ENCODE measurements at regions not wholly inside any gene's neighbourhood (a gene's known extent, or its start where the extent isn't known, plus 50 kb on each side); places are given as distances from the start of the nearest gene placed in this dataset.

- no peak for TF ChIP-seq CTCF (IDR thresholded peaks at IDR 0.05)
- TF ChIP-seq POLR2A (IDR thresholded peaks at IDR 0.05) = no peak
- TF ChIP-seq POLR2AphosphoS5 (IDR thresholded peaks at IDR 0.05) = no peak
These were observed 192.8 kb downstream of the RWDD3 start for GRCh38 chr1:95426772-95427171.

All from sigmoid colon (tissue), 4 donors.